Activated CD4-positive, alpha-beta T cell treated with anti-CD3 and anti-CD28 coated beads, Interleukin-2, amount 50 U/mL, for 4 hours (primary cell): ENCODE measurements at regions not wholly inside any gene's neighbourhood (a gene's known extent, or its start where the extent isn't known, plus 50 kb on each side); places are given as distances from the start of the nearest gene placed in this dataset.

Experiments used
- DNase-seq, 2 experiments: peaks; one replicate each; pipeline ENCODE4 v3.0.0-alpha.2; 2020

GRCh38 chr2:204049635-204050034 lies 113.1 kb downstream of the ICOS start:
- no peak for DNase-seq

- no peak for DNase-seq
Measured at GRCh38 chr2:204050681-204051080, 114.1 kb downstream of the ICOS start.

GRCh38 chr2:204051476-204051875 lies 114.9 kb downstream of the ICOS start:
- DNase-seq: no peak

GRCh38 chr2:204051984-204052556 lies 115.5 kb downstream of the ICOS start:
- DNase-seq: no peak

GRCh38 chr2:204059016-204059415 lies 122.5 kb downstream of the ICOS start:
- DNase-seq: no peak

GRCh38 chr2:204060841-204061240 lies 124.3 kb downstream of the ICOS start:
- no peak for DNase-seq

GRCh38 chr2:204061241-204061640 lies 124.7 kb downstream of the ICOS start:
- no peak for DNase-seq

GRCh38 chr2:204064119-204064518 lies 127.6 kb downstream of the ICOS start:
- no peak for DNase-seq

- DNase-seq: no peak
Measured at GRCh38 chr2:204065566-204065965, 129.0 kb downstream of the ICOS start.

GRCh38 chr2:204066051-204066450 lies 129.5 kb downstream of the ICOS start:
- no peak for DNase-seq

- DNase-seq: no peak
Measured at GRCh38 chr2:204069804-204070203, 133.2 kb downstream of the ICOS start.

- DNase-seq: peak; percentile 60 to 63
Measured at GRCh38 chr2:204072443-204073324, 136.1 kb downstream of the ICOS start.

GRCh38 chr2:204074456-204074855 lies 137.9 kb downstream of the ICOS start:
- no peak for DNase-seq

- no peak for DNase-seq
Measured at GRCh38 chr2:204078003-204078698, 141.6 kb downstream of the ICOS start.

- DNase-seq: no peak
Measured at GRCh38 chr2:204081487-204082425, 145.2 kb downstream of the ICOS start.

GRCh38 chr2:204086167-204086566 lies 149.6 kb downstream of the ICOS start:
- no peak for DNase-seq

- no peak for DNase-seq
Measured at GRCh38 chr2:204089105-204089504, 152.5 kb downstream of the ICOS start.

GRCh38 chr2:204089574-204089973 lies 153.0 kb downstream of the ICOS start:
- DNase-seq: no peak

- no peak for DNase-seq
Measured at GRCh38 chr2:204090021-204090420, 153.5 kb downstream of the ICOS start.

- DNase-seq: no peak
Measured at GRCh38 chr2:204104811-204105210, 168.2 kb downstream of the ICOS start.

GRCh38 chr2:204108330-204108751 lies 171.8 kb downstream of the ICOS start:
- peak; percentile 16 to 32 for DNase-seq

- DNase-seq: no peak
Measured at GRCh38 chr2:204108781-204109295, 172.3 kb downstream of the ICOS start.
